ENCODE measurements at regions not wholly inside any gene's neighbourhood (a gene's known extent, or its start where the extent isn't known, plus 50 kb on each side); places are given as distances from the start of the nearest gene placed in this dataset.
A peak's percentile ranks its signal among the peaks of the same experiment; 100 is the strongest.

GRCh38 chr1:214957330-214958137 is 125.0 kb upstream of the KCNK2 start:
- peak; percentile 90 for DNase-seq
- Histone ChIP-seq H3K36me3 (ENCODE audit: low read depth, low read length) (no peaks in the 10 kb centered on the region), H3K27ac (ENCODE audit: low read length) (peak overlapping the region; percentile 33), H3K9ac (ENCODE audit: low read length) (no peak overlapping the region), H3K9me3 (ENCODE audit: low read length) (peaks cover 10% of the 10 kb centered on the region; the same call in 1 of the 2 replicates), H3K9me2 (replicated peaks; ENCODE audit: low read length) (no peaks in the 10 kb centered on the region), H3K4me2 (ENCODE audit: low read length) (0 out of 2 replicates have a peak overlapping the region, but pooled peaks have one; percentile 5), H3K4me1 (ENCODE audit: insufficient read depth, low read length) (peaks cover 10% of the 10 kb centered on the region), H3K4me3 (ENCODE audit: low read length) (no peak overlapping the region), H3K27me3 (ENCODE audit: low read length) (no peaks in the 10 kb centered on the region), H4K20me1 (ENCODE audit: low read length) (no peaks in the 10 kb centered on the region), H3K79me2 (ENCODE audit: low read length) (no peaks in the 10 kb centered on the region), H2AFZ (ENCODE audit: low read length) (peak overlapping the region; percentile 60), H3F3A (ENCODE audit: low read length, unreplicated experiment) (peaks cover 5% of the 10 kb centered on the region)
- ChIA-PET POLR2A (ENCODE audit: unreplicated experiment) (interaction anchor here (0.6 to 0.7 kb wide), 2 partner anchors 279 to 676 kb away, joined by 3 read pairs; no protein-coding TSS in a partner anchor), CTCF (interaction anchor here (0.6 kb wide), 1 partner anchor 11 kb away, joined by 3 read pairs; no protein-coding TSS in a partner anchor)
- TF ChIP-seq CTCF (conservative IDR thresholded peaks at IDR 0.05; ENCODE audit: low read depth, low read length) (no peak), EZH2 (IDR thresholded peaks at IDR 0.05; ENCODE audit: low read length, unreplicated experiment) (no peak), EZH2phosphoT487 (IDR thresholded peaks at IDR 0.05; ENCODE audit: borderline replicate concordance, low read length) (no peak)
- intact Hi-C loops (cut with micrococcal nuclease) = no loop called here
- no TSS peak for BruUV-seq (replicated peaks)
- ATAC-seq = peak; percentile 78

DNA sequence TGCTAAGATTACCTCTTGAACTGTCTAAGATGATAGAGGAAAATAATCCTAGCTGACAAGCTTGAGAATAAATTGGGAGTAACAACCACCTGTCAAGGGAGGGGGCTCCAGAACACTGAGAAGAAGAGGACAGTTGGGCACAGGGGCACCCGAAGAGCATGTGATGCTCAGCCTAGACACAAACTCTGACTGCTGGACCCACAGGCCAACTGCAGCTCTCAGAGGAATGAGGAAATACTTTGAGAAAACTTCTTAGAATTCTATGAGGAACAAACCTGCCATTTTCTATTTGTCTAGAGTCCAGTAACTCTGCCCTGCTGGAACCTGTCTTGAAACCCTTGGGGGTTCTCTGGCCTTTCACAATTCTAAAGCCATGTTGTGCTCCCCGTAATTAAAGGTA is 124.1 kb upstream of the KCNK2 start:
- no TSS peak for BruUV-seq (replicated peaks)
- Histone ChIP-seq H2AFZ (ENCODE audit: low read length) (no peak overlapping the region), H3K4me3 (ENCODE audit: low read length) (no peak overlapping the region), H3K4me2 (ENCODE audit: low read length) (no peak overlapping the region), H3K27ac (ENCODE audit: low read length) (no peak overlapping the region), H3K4me1 (ENCODE audit: insufficient read depth, low read length) (peaks cover 10% of the 10 kb centered on the region), H3K9ac (ENCODE audit: low read length) (no peak overlapping the region), H3K27me3 (ENCODE audit: low read length) (no peaks in the 10 kb centered on the region), H4K20me1 (ENCODE audit: low read length) (no peaks in the 10 kb centered on the region), H3K9me3 (ENCODE audit: low read length) (peaks cover 10% of the 10 kb centered on the region; the same call in 1 of the 2 replicates), H3K79me2 (ENCODE audit: low read length) (no peaks in the 10 kb centered on the region), H3K36me3 (ENCODE audit: low read depth, low read length) (no peaks in the 10 kb centered on the region), H3K9me2 (replicated peaks; ENCODE audit: low read length) (no peaks in the 10 kb centered on the region), H3F3A (ENCODE audit: low read length, unreplicated experiment) (peaks cover 5% of the 10 kb centered on the region)
- ATAC-seq (no peak), DNase-seq (no peak)
- ChIA-PET POLR2A (ENCODE audit: unreplicated experiment) (no interaction called here), CTCF (no interaction called here)
- no peak for TF ChIP-seq CTCF (conservative IDR thresholded peaks at IDR 0.05; ENCODE audit: low read depth, low read length)
- no peak for TF ChIP-seq EZH2 (IDR thresholded peaks at IDR 0.05; ENCODE audit: low read length, unreplicated experiment)
- TF ChIP-seq EZH2phosphoT487 (IDR thresholded peaks at IDR 0.05; ENCODE audit: borderline replicate concordance, low read length) = no peak
- intact Hi-C loops (cut with micrococcal nuclease) = no loop called here

DNA sequence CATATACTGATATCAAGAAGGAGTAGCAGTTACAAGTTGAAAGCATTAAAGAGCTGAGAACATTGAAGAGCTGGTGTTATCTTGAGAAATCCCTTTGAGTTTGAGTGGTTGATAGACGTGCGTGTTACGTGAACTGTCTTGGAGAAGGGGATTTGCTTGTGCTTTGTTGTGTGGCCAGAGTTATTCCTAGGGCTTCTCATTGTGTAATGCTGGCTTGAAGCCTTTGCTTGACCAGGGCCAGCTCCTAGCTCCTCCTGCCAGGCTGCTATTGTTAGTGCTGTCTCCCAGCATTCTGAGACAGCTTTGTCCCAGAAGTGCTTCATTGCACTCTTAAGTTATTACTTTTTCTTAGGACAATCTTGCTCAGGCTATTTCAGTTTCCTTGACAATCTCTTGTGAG is 116.2 kb upstream of the KCNK2 start:
- H3F3A ChIP-seq (ENCODE audit: low read length, unreplicated experiment) = no peaks in the 10 kb centered on the region
- no peak overlapping the region for H3K4me3 ChIP-seq (ENCODE audit: low read length)
- ChIA-PET POLR2A (ENCODE audit: unreplicated experiment) (no interaction called here), CTCF (no interaction called here)
- H3K4me1 ChIP-seq (ENCODE audit: insufficient read depth, low read length) = no peaks in the 10 kb centered on the region
- no peaks in the 10 kb centered on the region for H3K9me2 ChIP-seq (replicated peaks; ENCODE audit: low read length)
- H3K36me3 ChIP-seq (ENCODE audit: low read depth, low read length) = no peaks in the 10 kb centered on the region
- H3K4me2 ChIP-seq (ENCODE audit: low read length) = no peak overlapping the region
- no peaks in the 10 kb centered on the region for H3K79me2 ChIP-seq (ENCODE audit: low read length)
- H3K27ac ChIP-seq (ENCODE audit: low read length) = no peak overlapping the region
- no TSS peak for BruUV-seq (replicated peaks)
- no peak overlapping the region for H3K9ac ChIP-seq (ENCODE audit: low read length)
- TF ChIP-seq EZH2 (IDR thresholded peaks at IDR 0.05; ENCODE audit: low read length, unreplicated experiment) = no peak
- TF ChIP-seq CTCF (conservative IDR thresholded peaks at IDR 0.05; ENCODE audit: low read depth, low read length) = no peak
- no peak for TF ChIP-seq EZH2phosphoT487 (IDR thresholded peaks at IDR 0.05; ENCODE audit: borderline replicate concordance, low read length)
- H2AFZ ChIP-seq (ENCODE audit: low read length) = no peak overlapping the region
- no peaks in the 10 kb centered on the region for H3K9me3 ChIP-seq (ENCODE audit: low read length)
- H3K27me3 ChIP-seq (ENCODE audit: low read length) = no peaks in the 10 kb centered on the region
- no peaks in the 10 kb centered on the region for H4K20me1 ChIP-seq (ENCODE audit: low read length)
- DNase-seq (no peak), ATAC-seq (no peak)
- intact Hi-C loops (cut with micrococcal nuclease) = no loop called here
